ENCODE measurements at regions not wholly inside any gene's neighbourhood (a gene's known extent, or its start where the extent isn't known, plus 50 kb on each side); places are given as distances from the start of the nearest gene placed in this dataset.

DNA sequence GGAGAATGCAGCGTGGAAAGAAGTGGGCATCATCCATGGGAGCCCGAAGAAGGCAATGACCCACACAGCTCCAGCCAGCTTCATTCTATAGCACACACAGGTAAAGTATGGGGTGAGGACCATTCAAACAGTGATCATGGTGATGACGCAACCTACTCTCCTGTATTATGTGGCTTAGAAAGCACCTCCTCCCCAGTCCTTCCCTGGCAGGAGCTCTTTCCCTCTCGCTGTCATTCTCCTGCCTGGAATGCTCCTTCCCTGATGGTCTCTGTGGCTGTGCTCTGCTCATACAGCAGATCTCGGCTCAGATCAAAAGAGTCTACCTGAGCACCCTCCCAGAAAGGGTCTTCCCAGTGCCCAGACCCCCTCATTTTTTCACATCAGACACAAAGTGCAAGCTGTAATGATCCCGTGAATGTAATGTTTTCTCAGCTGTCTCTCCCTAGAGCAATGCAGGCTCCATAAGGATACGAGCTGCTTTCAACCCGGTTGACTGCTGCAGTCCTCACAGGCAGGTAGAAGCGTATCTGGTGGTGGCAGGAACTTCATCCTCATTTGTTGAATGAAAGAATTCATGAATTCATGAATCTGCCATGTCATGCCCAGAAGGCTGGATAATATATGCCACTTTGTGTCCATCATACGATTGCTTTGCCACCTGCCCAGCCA, 248.8 kb downstream of the HS3ST3A1 start:
- TF ChIP-seq, protein P1, sequence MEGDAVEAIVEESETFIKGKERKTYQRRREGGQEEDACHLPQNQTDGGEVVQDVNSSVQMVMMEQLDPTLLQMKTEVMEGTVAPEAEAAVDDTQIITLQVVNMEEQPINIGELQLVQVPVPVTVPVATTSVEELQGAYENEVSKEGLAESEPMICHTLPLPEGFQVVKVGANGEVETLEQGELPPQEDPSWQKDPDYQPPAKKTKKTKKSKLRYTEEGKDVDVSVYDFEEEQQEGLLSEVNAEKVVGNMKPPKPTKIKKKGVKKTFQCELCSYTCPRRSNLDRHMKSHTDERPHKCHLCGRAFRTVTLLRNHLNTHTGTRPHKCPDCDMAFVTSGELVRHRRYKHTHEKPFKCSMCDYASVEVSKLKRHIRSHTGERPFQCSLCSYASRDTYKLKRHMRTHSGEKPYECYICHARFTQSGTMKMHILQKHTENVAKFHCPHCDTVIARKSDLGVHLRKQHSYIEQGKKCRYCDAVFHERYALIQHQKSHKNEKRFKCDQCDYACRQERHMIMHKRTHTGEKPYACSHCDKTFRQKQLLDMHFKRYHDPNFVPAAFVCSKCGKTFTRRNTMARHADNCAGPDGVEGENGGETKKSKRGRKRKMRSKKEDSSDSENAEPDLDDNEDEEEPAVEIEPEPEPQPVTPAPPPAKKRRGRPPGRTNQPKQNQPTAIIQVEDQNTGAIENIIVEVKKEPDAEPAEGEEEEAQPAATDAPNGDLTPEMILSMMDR (IDR thresholded peaks at IDR 0.05): no peak
- TF ChIP-seq EZH2 (IDR thresholded peaks at IDR 0.05; ENCODE audit: borderline replicate concordance, insufficient read depth, low read depth, low read length, poor library complexity, severe bottlenecking): no peak
